ENCODE measurements at regions not wholly inside any gene's neighbourhood (a gene's known extent, or its start where the extent isn't known, plus 50 kb on each side); places are given as distances from the start of the nearest gene placed in this dataset.

- no peak for TF ChIP-seq POLR2AphosphoS5 (IDR thresholded peaks at IDR 0.05)
- TF ChIP-seq, protein P1, sequence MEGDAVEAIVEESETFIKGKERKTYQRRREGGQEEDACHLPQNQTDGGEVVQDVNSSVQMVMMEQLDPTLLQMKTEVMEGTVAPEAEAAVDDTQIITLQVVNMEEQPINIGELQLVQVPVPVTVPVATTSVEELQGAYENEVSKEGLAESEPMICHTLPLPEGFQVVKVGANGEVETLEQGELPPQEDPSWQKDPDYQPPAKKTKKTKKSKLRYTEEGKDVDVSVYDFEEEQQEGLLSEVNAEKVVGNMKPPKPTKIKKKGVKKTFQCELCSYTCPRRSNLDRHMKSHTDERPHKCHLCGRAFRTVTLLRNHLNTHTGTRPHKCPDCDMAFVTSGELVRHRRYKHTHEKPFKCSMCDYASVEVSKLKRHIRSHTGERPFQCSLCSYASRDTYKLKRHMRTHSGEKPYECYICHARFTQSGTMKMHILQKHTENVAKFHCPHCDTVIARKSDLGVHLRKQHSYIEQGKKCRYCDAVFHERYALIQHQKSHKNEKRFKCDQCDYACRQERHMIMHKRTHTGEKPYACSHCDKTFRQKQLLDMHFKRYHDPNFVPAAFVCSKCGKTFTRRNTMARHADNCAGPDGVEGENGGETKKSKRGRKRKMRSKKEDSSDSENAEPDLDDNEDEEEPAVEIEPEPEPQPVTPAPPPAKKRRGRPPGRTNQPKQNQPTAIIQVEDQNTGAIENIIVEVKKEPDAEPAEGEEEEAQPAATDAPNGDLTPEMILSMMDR (IDR thresholded peaks at IDR 0.05): peak in 4 of 5 experiments; percentile 13 to 33 (median 24)
These were observed 67.9 kb upstream of the SLC4A4 start for GRCh38 chr4:71270901-71271300.
